ENCODE measurements at regions not wholly inside any gene's neighbourhood (a gene's known extent, or its start where the extent isn't known, plus 50 kb on each side); places are given as distances from the start of the nearest gene placed in this dataset.

DNA sequence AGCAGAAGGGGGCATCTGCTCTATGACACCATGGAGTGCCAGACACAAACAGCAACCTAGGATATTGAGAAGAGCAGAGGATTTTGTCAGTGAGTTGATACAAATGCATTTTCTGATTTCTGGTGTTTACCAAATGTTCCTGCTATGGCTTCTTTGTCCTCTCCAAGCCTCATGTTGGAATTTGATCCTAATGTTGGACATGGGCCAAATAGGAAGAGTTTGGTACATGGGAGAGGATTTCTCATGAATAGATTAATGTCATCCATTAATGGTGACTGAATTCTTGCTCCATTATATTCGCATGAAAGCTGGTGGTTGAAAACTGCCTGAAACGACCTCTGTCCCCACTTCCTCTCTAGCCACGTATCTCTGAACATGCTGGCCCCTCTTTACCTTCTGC is 1002.2 kb upstream of the FLRT2 start:
- no peak for DNase-seq (ENCODE audit: low spot score)

DNA sequence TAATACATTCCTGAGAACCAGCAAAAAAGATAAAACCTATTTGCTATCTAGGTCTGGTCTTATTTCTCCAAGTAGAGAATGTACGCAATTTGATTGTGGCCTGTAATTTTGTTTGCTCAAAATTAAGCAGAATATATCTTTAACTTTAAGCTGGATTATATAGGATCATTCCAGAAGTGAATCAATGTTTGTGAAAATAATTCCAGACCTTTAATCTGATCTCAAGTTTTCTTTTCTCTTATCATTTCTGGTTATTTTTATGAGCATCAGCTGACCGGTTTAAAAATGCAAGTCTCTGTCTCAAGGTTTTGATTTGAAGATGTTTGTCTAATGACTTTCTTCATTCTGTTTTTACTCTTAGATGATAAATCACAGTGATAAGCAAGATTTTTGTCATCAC is 997.9 kb upstream of the FLRT2 start:
- DNase-seq (ENCODE audit: low spot score), result no peak

DNA sequence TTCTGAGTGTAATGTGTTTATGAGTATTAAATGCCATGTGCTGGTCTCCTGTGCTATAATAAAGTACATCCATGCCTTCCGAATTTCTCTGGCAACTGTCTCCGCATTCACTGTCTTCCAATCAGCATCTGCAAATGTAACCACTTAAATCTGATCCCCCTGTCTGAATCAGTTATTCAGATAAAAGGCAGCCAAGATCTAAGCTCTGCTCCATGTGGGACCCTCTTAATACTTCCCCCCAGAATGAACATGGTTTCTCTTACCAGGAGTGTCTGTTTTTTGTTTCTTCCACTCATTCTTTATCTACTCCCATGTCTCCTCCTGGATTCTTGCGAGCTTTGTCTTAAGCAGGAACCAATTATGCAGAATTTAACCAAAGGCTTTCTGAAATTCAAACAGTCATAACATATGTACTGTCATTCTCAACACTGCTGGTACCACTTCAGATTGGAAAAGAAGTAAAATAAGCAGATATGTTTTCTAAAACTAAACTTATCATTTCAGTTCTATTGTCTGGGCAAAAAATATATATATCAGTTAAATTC is 996.7 kb upstream of the FLRT2 start:
- DNase-seq (ENCODE audit: low spot score), result no peak

DNA sequence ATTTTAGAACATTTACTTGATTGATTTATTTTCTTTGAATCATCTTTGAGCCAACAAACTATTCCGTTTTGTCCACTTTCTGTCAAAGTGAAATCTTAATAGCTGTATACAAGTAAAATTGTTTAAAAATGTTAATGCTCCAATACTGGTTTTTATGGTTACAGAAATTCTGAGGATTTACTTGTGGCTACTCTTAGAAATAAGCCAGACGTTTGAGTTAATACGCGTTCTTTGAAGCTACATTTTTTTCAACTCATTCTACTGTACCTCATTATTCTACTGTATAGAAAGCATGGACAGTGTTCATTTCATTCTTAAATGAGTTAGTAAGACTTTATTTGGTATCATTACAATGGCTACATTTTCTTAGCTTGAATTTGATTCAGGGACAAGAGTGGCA is 996.2 kb upstream of the FLRT2 start:
- no peak for DNase-seq (ENCODE audit: low spot score)

DNA sequence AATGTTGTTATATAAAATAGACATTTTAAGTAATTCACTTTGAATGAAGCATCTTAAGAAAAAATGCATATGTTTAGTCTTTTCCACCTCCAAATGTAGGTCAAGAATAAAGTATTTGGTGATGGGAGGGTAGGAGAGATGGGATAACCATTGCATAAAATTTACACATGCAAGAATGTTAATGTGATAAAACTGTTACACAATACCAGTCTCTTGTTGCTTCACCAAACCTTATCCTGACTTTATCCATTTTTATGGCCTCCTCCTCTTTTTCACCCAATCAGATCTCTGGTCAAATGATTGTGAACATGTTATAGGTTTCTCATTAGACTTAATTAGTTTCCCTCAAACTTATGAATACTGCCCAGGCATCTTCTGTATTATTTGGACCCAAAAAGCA is 994.5 kb upstream of the FLRT2 start:
- DNase-seq (ENCODE audit: low spot score), result no peak

DNA sequence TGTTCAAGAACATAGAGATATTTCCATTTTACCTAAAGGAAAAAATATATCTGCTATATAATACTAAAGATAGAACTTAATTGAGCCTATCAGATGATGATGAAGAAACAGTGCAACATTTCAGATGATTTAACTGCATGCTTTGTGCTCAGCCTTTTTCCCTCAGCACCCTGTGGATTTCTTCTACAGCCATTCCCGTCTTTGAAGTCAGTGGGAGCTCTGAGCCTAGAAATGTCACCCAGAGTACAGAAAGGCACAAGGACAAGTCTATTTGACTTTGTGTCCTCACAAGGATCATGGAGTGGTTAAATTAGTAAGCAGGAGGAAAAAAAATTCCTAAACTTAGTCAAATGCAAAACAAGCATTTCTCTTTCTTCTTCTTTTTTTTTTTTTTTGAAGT is 994.0 kb upstream of the FLRT2 start:
- DNase-seq (ENCODE audit: low spot score), result no peak

DNA sequence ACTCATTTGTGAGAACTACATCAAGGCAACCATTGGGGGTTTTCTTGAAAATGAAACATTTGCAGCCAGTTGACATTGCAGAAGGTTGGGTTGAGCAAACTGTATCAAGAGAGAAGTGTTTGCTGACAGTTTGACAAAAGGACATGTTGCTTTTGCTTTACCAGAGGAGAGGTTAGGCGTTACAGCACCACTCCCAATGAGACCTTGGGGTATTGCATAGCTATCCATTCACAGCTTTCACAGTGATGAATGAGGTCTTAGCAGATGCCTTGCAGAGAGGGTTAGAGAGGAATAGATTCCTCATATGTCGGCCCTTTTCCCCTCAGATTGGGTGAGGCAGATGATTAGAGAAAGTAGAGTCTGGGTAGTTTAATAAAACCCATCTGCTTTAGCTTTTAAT is 988.9 kb upstream of the FLRT2 start:
- no peak for DNase-seq (ENCODE audit: low spot score)

DNA sequence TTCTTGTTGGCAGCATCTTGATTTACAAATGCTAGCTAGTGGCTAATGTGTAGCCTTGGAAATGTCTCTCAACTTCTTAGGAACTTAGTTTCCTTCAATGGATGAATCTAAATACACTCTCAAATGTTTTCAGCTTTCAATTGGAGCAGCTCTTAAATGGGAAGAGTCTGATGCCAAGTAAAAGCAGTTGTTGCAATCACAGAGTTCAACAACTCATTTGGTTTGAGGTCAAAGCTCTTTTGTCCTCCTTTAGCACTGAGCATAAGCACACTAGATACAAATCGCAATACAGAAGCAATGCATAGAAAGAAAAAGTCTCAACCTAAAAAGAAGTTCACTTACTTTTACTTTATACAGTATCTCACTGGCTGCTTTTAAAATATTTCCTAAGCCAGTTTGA is 986.1 kb upstream of the FLRT2 start:
- peak; percentile 10 for DNase-seq (ENCODE audit: low spot score)

DNA sequence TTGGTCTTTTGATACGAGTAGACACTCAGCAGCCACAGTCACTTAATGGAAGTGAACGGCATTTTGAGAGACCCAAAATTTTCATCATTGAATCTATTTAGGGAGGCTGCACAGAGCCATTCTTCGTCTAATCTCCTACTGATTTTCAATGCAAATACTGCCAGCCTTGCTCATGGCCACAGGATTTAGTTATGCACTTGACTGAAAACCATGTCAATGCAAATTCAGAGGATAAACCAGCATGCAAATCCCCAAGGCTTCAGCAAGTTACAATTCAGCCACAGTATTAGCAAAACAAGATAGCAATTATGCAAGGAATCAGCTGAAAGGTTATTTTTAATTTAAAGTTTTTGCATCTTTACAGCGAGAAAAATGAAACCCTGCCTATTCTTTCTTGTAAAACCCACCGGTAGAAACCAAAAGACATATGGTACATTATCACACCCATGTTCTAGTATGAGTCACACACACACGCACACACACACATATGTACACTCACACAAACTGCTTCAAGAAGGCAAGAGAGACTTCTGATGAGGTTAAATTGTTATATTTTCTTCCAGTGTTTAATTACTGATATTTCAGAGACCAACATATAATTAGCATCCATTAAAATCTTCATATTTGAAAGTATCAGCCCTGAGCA is 985.3 kb upstream of the FLRT2 start:
- no peak for DNase-seq (ENCODE audit: low spot score)

DNA sequence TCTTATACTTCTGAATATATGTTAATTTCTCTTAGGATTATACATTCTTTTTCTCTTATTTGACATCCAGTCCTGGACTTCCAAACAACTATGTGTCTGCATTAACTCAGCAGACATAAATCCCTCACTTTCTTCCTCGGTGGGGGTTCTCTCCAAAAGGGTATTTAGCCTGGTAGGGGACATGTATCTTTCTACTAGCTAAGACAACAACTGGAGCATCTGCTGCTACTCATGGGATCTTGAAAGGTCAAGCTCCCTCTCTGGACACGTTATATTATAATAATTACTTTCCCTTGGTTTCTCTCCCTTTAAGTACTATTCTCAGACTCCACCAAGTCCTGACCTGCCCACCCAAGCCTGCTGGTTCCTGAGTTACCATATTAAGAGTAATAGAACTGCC is 983.7 kb upstream of the FLRT2 start:
- DNase-seq (ENCODE audit: low spot score), result no peak

DNA sequence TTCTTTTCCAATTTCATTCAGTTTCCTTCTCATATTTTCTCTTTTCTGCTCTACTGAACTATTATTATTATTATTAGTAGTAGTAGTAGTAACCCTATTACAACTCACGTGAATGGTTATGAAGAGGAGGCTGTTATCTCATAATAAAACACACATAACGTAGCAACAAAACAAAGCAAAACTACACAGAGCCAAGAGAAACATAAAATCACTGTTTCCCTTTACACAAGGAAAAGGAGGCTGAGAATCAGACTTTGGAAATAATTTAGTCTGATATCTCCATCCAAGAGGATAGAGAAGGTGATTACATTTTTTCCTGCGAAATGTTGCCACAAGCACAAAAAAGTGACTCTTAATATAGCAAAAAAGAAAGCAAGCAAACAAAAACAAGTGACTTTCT is 975.8 kb upstream of the FLRT2 start:
- no peak for DNase-seq (ENCODE audit: low spot score)

DNA sequence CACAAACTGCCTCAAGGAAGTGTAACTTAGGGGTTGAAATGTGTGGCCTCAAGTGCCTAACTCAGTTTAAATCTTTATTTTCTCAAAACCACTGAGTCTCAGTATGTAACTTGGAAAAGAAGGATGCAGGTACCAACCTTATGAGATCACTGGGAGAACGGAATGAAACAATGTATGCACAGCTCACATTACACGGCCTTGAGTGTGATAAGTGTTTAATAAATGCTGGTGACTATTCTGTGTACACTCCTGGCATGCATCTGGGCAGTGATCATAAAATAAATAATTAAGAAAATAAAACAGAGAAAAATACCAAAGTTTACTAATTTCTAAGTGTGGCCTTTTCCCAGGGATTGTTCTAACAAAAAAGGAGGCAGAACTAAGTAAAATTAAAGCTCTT is 974.5 kb upstream of the FLRT2 start:
- no peak for DNase-seq (ENCODE audit: low spot score)

DNA sequence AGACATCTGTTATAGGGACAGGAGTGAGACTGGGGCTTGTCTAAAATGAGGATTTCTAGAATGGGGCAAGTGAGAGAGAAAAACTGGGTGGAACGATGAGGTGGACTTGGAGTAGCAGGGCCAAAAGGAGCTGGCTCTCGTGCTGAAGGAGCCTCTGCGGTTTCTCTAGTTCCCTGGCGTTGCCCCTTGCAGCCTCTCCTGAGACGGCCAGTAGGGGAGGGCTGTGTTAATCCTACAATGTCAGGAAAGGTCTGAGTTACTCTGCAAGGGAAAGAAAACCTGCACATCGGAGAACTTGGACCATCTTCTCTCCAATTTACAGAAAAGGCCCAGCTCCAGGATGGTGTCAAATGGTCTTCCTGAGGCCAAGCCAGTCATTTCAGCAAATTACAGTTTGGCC is 963.8 kb upstream of the FLRT2 start:
- no peak for DNase-seq (ENCODE audit: low spot score)

DNA sequence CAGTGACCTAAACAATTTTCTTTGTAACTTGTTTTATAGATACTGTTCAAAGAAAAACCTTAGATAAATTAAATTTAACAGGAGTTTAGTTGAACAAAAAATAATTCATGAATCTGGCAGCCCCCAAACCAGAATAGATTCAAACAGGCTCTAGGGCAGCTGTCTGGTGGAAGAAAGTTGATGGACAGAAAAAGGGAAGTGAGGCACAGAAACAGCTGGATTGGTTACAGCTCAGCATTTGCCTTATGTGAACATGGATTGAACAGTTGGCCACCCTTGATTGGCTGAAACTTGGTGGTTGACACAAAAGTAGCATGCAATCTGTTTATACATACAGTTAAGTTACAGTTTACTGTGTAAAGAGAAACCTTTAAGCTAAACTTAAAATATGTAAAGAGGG is 954.3 kb upstream of the FLRT2 start:
- DNase-seq (ENCODE audit: low spot score), result no peak

DNA sequence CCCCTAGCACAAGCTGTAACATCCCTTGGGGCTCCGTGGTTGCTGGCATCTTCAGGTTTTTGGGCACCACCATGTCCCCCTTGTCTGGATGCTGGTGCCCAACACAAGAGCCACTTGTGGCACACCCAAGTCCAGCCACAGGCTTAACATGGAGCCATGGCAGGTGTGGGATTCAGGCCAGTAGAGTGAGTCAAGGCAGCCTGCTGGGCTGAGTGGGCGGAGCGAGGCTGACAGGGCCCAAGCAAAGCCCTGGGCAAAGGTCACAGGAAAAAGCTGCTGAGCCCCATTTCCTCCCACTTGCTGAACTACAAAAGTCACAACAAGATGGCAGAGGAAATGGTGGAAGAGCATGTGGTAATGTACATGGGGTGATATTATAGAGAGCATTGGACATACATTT is 950.7 kb upstream of the FLRT2 start:
- DNase-seq (ENCODE audit: low spot score), result no peak

DNA sequence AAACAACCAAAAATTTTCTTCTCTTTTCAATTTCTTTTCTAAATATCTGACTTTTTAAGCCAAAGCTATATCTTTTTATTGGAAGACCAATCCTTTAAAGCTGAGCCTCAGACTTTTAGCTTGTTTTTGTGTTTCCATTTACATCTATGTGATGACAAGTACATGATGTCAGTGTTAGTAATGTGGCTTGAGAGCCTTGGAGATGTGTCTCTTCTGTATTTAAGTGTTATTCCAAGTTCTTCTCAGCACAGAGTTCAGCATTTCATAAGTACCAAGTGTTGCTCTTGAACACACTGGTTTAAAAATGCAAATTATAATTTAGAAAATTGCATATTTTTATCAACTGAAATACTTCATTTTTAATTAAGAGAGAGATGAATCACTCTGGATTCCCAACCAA is 948.9 kb upstream of the FLRT2 start:
- no peak for DNase-seq (ENCODE audit: low spot score)

DNA sequence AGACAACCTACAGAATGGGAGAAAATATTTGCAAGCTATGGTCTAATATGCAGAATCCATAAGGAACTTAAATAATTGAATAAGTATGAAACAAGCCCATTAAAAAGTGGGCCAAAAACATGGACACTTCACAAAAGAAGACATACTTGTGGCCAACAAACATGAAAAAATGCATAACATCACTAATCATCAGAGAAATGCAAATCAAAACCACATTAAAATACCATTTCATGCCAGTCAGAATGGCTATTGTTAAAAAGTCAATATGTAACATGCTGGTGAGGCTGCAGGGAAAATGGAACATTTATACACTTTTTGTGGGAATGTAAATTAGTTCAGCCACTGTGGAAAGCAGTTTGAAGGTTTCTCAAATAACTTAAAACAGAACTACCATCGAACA is 945.4 kb upstream of the FLRT2 start:
- DNase-seq (ENCODE audit: low spot score), result no peak

DNA sequence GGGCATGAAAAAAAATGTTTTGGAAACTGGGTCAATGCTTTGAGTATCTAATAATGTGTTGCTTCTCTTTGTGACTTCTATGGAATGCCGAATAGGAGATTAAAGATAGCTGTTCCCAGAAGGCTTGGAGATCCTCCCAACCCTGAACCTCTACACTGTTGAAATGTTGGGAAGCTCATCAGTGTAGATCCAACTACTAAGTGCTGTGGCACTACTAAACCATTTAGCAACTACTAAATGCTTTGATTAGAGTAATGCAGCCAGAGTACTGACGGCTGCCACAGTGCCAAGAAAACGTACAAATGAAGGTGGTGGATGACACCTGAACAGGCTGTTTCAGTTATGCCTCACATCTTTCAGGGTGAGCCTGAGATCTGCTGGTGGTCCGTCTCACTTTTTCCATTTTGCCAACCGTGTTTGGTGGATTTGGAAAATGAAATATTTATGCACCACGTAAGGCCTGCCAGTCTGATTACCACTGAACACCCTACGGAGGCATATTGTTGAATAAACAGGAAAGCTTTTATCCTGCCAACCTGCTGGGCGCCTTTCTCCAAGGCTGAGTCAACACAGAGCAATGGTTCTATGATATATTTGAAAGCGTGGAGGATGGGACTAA is 938.0 kb upstream of the FLRT2 start:
- no peak for DNase-seq (ENCODE audit: low spot score)

DNA sequence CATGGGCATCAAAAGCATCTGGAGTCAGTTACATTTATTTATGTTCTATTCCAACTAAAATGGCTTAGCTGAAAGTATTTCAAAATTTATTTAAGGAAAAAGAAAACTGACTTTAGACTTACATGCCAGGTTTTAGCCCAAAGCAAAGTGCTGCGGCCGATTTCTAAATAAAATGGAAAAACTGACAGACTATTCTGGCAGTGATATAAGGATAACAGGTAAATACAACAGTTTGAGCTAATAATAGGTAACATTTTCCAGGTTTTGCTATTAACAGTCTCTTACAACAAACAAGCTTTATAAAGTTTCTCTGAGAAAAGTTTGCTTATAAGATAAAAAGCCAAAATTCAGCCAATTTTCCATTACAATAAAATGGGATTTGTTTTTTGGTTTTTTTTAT is 937.2 kb upstream of the FLRT2 start:
- no peak for DNase-seq (ENCODE audit: low spot score)

DNA sequence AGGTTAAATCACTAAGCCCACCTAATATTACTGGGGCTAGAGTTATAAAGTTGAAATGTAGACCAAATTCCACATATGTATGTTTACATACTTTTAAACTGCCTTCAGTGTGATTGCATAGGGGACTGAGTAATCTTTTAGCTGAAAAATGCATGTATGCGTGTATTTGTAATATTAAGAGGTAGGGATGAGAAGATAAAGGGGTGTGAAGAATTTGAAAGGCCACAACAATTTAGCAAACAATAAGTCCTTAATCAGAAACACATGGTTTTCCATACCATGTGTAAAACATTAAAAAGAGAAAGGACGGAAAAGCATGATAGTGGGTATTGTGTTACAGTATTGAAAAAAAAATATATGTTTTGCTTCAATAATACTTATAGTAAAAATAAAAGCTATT is 919.9 kb upstream of the FLRT2 start:
- DNase-seq (ENCODE audit: low spot score), result no peak

DNA sequence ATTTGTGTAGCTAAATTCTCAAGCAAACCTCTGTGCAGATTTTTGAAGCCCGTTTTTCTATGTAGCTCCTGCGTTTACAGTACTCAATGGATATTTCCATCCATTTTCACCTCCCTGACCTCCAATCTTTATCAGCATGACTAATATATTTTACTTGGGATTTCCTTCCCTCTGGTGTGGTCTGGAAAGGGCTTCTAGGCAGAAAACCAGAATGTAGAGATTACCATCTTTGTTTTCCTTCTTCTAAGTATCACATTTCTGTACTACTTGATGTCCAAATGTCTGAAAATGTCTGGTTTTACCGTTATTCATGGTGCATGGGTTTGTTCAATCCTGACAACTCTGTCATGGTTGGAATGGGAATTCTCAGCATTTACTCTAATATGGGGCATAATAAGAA is 907.6 kb upstream of the FLRT2 start:
- no peak for DNase-seq (ENCODE audit: low spot score)

DNA sequence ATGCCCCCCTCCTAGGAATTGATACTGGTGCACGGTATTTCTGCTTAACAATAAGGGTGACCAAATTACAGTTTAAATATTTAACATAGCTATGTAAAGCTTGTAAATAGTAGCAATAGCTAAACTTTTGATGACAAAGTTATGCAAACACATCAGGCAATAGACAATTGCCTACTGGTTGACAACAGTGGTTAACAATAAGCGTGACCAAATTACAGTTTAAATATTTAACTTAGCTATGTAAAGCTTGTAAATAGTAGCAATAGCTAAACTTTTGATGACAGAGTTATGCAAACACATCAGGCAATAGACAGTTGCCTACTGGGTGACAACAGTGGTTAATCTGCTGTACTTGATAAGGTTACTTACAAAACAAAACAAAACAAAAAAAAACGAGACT is 886.5 kb upstream of the FLRT2 start:
- DNase-seq (ENCODE audit: low spot score), result no peak

DNA sequence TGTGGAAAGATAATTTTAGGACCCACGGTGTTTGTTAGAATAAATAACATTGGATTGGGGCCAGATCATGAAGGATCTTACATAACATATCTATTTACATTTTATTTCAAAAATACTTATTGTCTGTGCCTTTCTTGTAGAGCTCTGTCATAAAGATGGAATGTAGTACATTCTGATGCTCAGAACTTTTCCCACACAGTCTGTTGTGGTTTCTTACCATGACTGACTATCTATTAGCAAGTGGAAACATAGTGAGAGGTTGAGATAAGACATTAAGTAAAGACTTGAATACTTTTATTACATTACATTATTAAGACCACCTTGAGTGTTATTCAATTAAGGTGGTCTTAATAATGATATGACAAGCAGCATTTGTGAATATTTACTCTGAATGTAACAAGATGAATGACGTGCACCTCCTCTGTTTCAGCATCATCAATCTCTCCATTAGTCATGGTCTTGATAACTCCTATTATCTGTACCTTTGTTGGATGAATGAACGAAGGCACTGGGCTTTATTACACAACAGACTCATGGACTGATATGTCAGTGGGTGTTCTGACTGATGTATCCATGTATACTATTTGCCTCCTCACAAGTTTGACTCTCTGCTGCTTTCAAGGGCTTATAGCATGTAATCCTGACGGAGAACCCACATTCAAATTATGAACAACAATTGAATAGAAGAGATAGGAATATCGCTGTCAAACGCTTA is 883.0 kb upstream of the FLRT2 start:
- no peak for DNase-seq (ENCODE audit: low spot score)

DNA sequence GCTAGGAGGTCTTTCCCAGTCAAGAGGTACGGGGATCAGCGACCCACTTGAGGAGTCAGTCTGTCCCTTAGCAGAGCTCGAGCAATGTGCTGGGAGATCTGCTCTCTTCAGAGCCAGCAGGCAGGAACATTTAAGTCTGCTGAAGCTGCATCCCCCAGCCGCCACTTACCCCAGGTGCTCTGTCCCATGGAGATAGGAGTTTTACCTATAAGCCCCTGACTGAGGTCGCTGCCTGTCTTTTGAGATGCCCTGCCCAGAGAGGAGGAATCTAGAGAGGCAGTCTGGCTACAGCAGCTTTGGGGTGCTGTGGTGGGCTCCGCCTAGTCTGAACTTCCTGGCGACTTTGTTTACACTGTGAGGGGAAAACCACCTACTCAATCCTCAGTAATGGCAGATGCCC is 874.9 kb upstream of the FLRT2 start:
- no peak for DNase-seq (ENCODE audit: low spot score)

Measured in Ammon's horn (tissue), 1 donor.